Loucy (cell line): ENCODE measurements at regions not wholly inside any gene's neighbourhood (a gene's known extent, or its start where the extent isn't known, plus 50 kb on each side); places are given as distances from the start of the nearest gene placed in this dataset.

ENCODE experiments used
- H2AFZ ChIP-seq: fragments of 200-600 bp; sonication (generic); 2 replicates; pipeline ENCODE4 v1.6.0; 2016; ENCODE audit warnings: antibody characterized with exemption, mild to moderate bottlenecking, low read length, moderate library complexity
- H3F3A ChIP-seq: fragments of 200-600 bp; 2 replicates; pipeline ENCODE4 v1.6.0; 2016; ENCODE audit warnings: antibody characterized with exemption, low read depth, mild to moderate bottlenecking
- H3K27me3 ChIP-seq: fragments of 200-600 bp; sonication (generic); 2 replicates; pipeline ENCODE4 v1.6.1; 2014; ENCODE audit warnings: low read length, mild to moderate bottlenecking; ENCODE audit not compliant: insufficient read depth, poor library complexity, severe bottlenecking
- H3K36me3 ChIP-seq: fragments of 200-600 bp; sonication (generic); 2 replicates; pipeline ENCODE4 v1.6.1; 2016; ENCODE audit warnings: low read length; ENCODE audit not compliant: insufficient read depth
- H3K4me1 ChIP-seq: fragments of 200-600 bp; sonication (generic); 2 replicates; pipeline ENCODE4 v1.5.1; 2014; ENCODE audit warnings: low read length, mild to moderate bottlenecking; ENCODE audit not compliant: insufficient read depth, poor library complexity, severe bottlenecking
- H3K4me2 ChIP-seq: fragments of 200-600 bp; sonication (generic); 2 replicates; pipeline ENCODE4 v1.6.0; 2014; ENCODE audit warnings: antibody characterized with exemption, low read length, low read depth, mild to moderate bottlenecking; ENCODE audit not compliant: poor library complexity, severe bottlenecking
- H3K4me3 ChIP-seq: fragments of 200-600 bp; sonication (generic); 2 replicates; pipeline ENCODE4 v1.5.1; 2014; ENCODE audit warnings: low read length, mild to moderate bottlenecking, mixed read lengths; ENCODE audit not compliant: poor library complexity, severe bottlenecking
- H3K79me2 ChIP-seq: fragments of 200-600 bp; sonication (generic); 2 replicates; pipeline ENCODE4 v1.6.1; 2014; ENCODE audit warnings: low read length; ENCODE audit not compliant: insufficient read depth
- H3K9ac ChIP-seq: fragments of 200-600 bp; sonication (generic); 2 replicates; pipeline ENCODE4 v1.6.0; 2014; ENCODE audit warnings: mild to moderate bottlenecking, low read depth, low read length, moderate library complexity; ENCODE audit not compliant: poor library complexity, severe bottlenecking
- H3K9me2 ChIP-seq: fragments of 200-600 bp; sonication (generic); replicated peaks from 2 replicates; pipeline ENCODE4 v1.6.1; 2016; ENCODE audit warnings: low read depth, low read length, mixed read lengths
- H3K9me3 ChIP-seq: fragments of 200-600 bp; sonication (generic); 2 replicates; pipeline ENCODE4 v1.6.1; 2014; ENCODE audit warnings: mild to moderate bottlenecking, antibody characterized with exemption, low read length, low read depth; ENCODE audit not compliant: insufficient read depth
- H4K20me1 ChIP-seq: fragments of 200-600 bp; sonication (generic); 2 replicates; pipeline ENCODE4 v1.6.0; 2014; ENCODE audit warnings: antibody characterized with exemption, low read length, mild to moderate bottlenecking; ENCODE audit not compliant: insufficient read depth, poor library complexity, severe bottlenecking
- EZH2phosphoT487 ChIP-seq: fragments of 200-600 bp; IDR thresholded peaks from 2 replicates; pipeline ENCODE4 v1.6.1; 2018; ENCODE audit warnings: antibody characterized with exemption, mild to moderate bottlenecking, moderate library complexity, borderline replicate concordance
- TF ChIP-seq, protein P1 (sequence below): fragments of 200-600 bp; sonication (generic); conservative IDR thresholded peaks from 2 replicates; pipeline ENCODE4 v1.5.1; 2014; ENCODE audit warnings: mild to moderate bottlenecking, antibody characterized with exemption, low read length

DNA sequence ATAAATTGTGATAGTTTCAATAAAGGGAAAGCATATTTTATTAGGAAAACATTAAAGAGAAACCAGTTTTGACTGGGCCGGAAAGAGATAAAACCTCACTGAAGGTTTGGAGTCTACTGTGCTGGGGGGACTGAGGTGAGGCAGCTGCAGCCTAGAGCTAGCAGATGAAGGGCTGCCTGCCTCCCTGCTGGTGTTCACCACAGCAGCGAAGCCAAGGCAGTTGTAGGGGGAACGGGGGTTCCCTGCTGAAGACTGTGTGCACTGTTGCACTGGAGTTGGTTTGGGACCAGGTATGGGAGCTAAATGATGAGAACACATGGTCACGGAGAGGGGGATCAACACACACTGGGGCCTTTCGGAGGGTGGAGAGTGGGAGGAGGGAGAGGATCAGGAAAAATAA is 546.5 kb upstream of the SMIM31 start:
- H3K9me2 ChIP-seq, result no peaks in the 10 kb centered on the region
- no peaks in the 10 kb centered on the region for H3F3A ChIP-seq
- no peaks in the 10 kb centered on the region for H3K79me2 ChIP-seq
- no peaks in the 10 kb centered on the region for H3K27me3 ChIP-seq
- H3K4me2 ChIP-seq, result no peak overlapping the region
- no peaks in the 10 kb centered on the region for H3K36me3 ChIP-seq
- H2AFZ ChIP-seq, result no peak overlapping the region
- H4K20me1 ChIP-seq, result no peaks in the 10 kb centered on the region
- H3K9me3 ChIP-seq, result no peaks in the 10 kb centered on the region
- no peak overlapping the region for H3K4me3 ChIP-seq
- no peaks in the 10 kb centered on the region for H3K4me1 ChIP-seq
- no peak for TF ChIP-seq EZH2phosphoT487
- TF ChIP-seq, protein P1, sequence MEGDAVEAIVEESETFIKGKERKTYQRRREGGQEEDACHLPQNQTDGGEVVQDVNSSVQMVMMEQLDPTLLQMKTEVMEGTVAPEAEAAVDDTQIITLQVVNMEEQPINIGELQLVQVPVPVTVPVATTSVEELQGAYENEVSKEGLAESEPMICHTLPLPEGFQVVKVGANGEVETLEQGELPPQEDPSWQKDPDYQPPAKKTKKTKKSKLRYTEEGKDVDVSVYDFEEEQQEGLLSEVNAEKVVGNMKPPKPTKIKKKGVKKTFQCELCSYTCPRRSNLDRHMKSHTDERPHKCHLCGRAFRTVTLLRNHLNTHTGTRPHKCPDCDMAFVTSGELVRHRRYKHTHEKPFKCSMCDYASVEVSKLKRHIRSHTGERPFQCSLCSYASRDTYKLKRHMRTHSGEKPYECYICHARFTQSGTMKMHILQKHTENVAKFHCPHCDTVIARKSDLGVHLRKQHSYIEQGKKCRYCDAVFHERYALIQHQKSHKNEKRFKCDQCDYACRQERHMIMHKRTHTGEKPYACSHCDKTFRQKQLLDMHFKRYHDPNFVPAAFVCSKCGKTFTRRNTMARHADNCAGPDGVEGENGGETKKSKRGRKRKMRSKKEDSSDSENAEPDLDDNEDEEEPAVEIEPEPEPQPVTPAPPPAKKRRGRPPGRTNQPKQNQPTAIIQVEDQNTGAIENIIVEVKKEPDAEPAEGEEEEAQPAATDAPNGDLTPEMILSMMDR, result no peak
- H3K9ac ChIP-seq, result no peak overlapping the region

GRCh38 chr4:164210377-164210776 is 543.6 kb upstream of the SMIM31 start:
- no peaks in the 10 kb centered on the region for H4K20me1 ChIP-seq
- no peaks in the 10 kb centered on the region for H3K4me1 ChIP-seq
- no peak overlapping the region for H3K4me3 ChIP-seq
- TF ChIP-seq EZH2phosphoT487, result no peak
- TF ChIP-seq, protein P1, result no peak
- no peak overlapping the region for H2AFZ ChIP-seq
- H3K27me3 ChIP-seq, result no peaks in the 10 kb centered on the region
- no peaks in the 10 kb centered on the region for H3F3A ChIP-seq
- no peaks in the 10 kb centered on the region for H3K36me3 ChIP-seq
- H3K9ac ChIP-seq, result no peak overlapping the region
- no peaks in the 10 kb centered on the region for H3K79me2 ChIP-seq
- no peaks in the 10 kb centered on the region for H3K9me2 ChIP-seq
- H3K4me2 ChIP-seq, result no peak overlapping the region
- H3K9me3 ChIP-seq, result no peaks in the 10 kb centered on the region

- TF ChIP-seq, protein P1, result no peak
- no peak for TF ChIP-seq EZH2phosphoT487
- H3K27me3 ChIP-seq, result no peaks in the 10 kb centered on the region
- no peaks in the 10 kb centered on the region for H3K9me3 ChIP-seq
- H3K9me2 ChIP-seq, result no peaks in the 10 kb centered on the region
- no peak overlapping the region for H2AFZ ChIP-seq
- no peak overlapping the region for H3K9ac ChIP-seq
- no peak overlapping the region for H3K4me3 ChIP-seq
- H3K4me2 ChIP-seq, result no peak overlapping the region
- H3K4me1 ChIP-seq, result no peaks in the 10 kb centered on the region
- no peaks in the 10 kb centered on the region for H3K79me2 ChIP-seq
- H3F3A ChIP-seq, result no peaks in the 10 kb centered on the region
- no peaks in the 10 kb centered on the region for H4K20me1 ChIP-seq
- no peaks in the 10 kb centered on the region for H3K36me3 ChIP-seq
Measured at GRCh38 chr4:164212134-164212533, 541.8 kb upstream of the SMIM31 start.
